A673 (cell line): ENCODE measurements at regions not wholly inside any gene's neighbourhood (a gene's known extent, or its start where the extent isn't known, plus 50 kb on each side); places are given as distances from the start of the nearest gene placed in this dataset.

Experiments used
- CTCF ChIP-seq: fragments of 300-800, 200-600 bp; sonication (generic); conservative IDR thresholded peaks from 2 replicates; pipeline ENCODE4 v1.5.1; 2017; ENCODE audit warnings: low read depth, mild to moderate bottlenecking, antibody characterized with exemption, low read length, moderate library complexity, mixed read lengths
- EZH2 ChIP-seq: fragments of 200-600 bp; sonication (generic); IDR thresholded peaks from 2 replicates; pipeline ENCODE4 v1.6.1; 2017; ENCODE audit warnings: borderline replicate concordance, low read depth, mild to moderate bottlenecking, mixed read lengths, antibody characterized with exemption, low read length; ENCODE audit not compliant: poor library complexity, severe bottlenecking

- no peak for TF ChIP-seq CTCF
- no peak for TF ChIP-seq EZH2
Measured at GRCh38 chr5:126115059-126115629, 308.1 kb upstream of the GRAMD2B start.
